GM12878 (cell line): ENCODE measurements at regions not wholly inside any gene's neighbourhood (a gene's known extent, or its start where the extent isn't known, plus 50 kb on each side); places are given as distances from the start of the nearest gene placed in this dataset.

Experiments used
- ATAC-seq: fragments of 200-7000 bp; cut with Tn5 transposase; 3 replicates; pipeline ENCODE4 v1.9.1; 2020; ENCODE audit warnings: mild to moderate bottlenecking, moderate library complexity
- BruUV-seq: library from RNA; stranded (reverse); fragments of 400-500 nt; replicated peaks from 2 replicates; lab custom pipeline; 2021; lab: Mats Ljungman, UMichigan
- CTCF ChIA-PET: fragments of 300-600 bp; sonication (Branson Sonifier 250); formaldehyde crosslinking; extraction: SDS; loops from one replicate; lab custom pipeline; 2021; ENCODE audit warnings: inconsistent platforms; lab: Yijun Ruan, JAX
- POLR2A ChIA-PET: fragments of 350-600 bp; formaldehyde crosslinking; extraction: SDS; loops from one replicate; lab custom pipeline; 2021; ENCODE audit warnings: inconsistent platforms; lab: Charles Lee
- RAD21 ChIA-PET: fragments of 300-600 bp; sonication (Branson Sonifier 250); formaldehyde crosslinking; loops from one replicate; lab custom pipeline; 2023; ENCODE audit warnings: antibody characterized with exemption; ENCODE audit not compliant: unreplicated experiment; lab: Charles Lee
- SMC1A ChIA-PET: fragments of 300-600 bp; sonication (Branson Sonifier 250); formaldehyde crosslinking; loops from one replicate; lab custom pipeline; 2023; ENCODE audit not compliant: unreplicated experiment, uncharacterized antibody; lab: Charles Lee
- DNase-seq: peaks from one replicate; pipeline ENCODE4 v3.0.0-alpha.2; 2011; ENCODE audit warnings: low read depth, low spot score
- FAIRE-seq: peaks from 3 replicates; lab custom pipeline; 2011; peaks lifted over from hg19 to GRCh38; lab: Jason Lieb, UNC
- H2AFZ ChIP-seq: 2 replicates; pipeline ENCODE4 v1.6.0; 2011; ENCODE audit warnings: low read depth, low read length, control low read depth; ENCODE audit not compliant: control insufficient read depth
- H3K27ac ChIP-seq: 2 replicates; pipeline ENCODE4 v1.5.1; 2011; ENCODE audit warnings: control low read depth; ENCODE audit not compliant: control insufficient read depth, insufficient read depth
- H3K27me3 ChIP-seq, 2 experiments: replicated peaks in 1 of 2; 2 replicates each; pipeline versions ENCODE4 v1.6.0 to v1.6.1; 2011; ENCODE audit warnings: low read length in 1 of 2; ENCODE audit not compliant: control insufficient read depth in 2 of 2, insufficient read depth in 2 of 2
- H3K36me3 ChIP-seq, 2 experiments: 2 replicates each; pipeline ENCODE4 v1.5.1; 2011; ENCODE audit warnings: low read length in 1 of 2; ENCODE audit not compliant: control insufficient read depth in 2 of 2, insufficient read depth in 2 of 2
- H3K4me1 ChIP-seq: 2 replicates; pipeline ENCODE4 v1.6.1; 2011; ENCODE audit warnings: mild to moderate bottlenecking, low read length, moderate library complexity, mixed read lengths; ENCODE audit not compliant: control insufficient read depth, insufficient read depth
- H3K4me2 ChIP-seq: 2 replicates; pipeline ENCODE4 v1.6.0; 2011; ENCODE audit warnings: control low read depth; ENCODE audit not compliant: control insufficient read depth, insufficient read depth
- H3K4me3 ChIP-seq: fragments of 200-600 bp; sonication (generic); 2 replicates; pipeline ENCODE4 v1.5.1; 2016
- H3K79me2 ChIP-seq: 2 replicates; pipeline ENCODE4 v1.6.0; 2011; ENCODE audit warnings: low read length; ENCODE audit not compliant: control insufficient read depth, insufficient read depth
- H3K9ac ChIP-seq: 2 replicates; pipeline ENCODE4 v1.8.0; 2011; ENCODE audit warnings: low read length, control low read depth, mixed read lengths; ENCODE audit not compliant: control insufficient read depth, insufficient read depth
- H3K9me3 ChIP-seq: replicated peaks from 3 replicates; pipeline ENCODE4 v1.5.1; 2011; ENCODE audit warnings: mild to moderate bottlenecking, low read length; ENCODE audit not compliant: control insufficient read depth, insufficient read depth
- H4K20me1 ChIP-seq: 2 replicates; pipeline ENCODE4 v1.6.0; 2011; ENCODE audit not compliant: control insufficient read depth, insufficient read depth
- CREB1 ChIP-seq: IDR thresholded peaks from 2 replicates; pipeline ENCODE4 v1.6.1; 2012; ENCODE audit warnings: low read depth, mild to moderate bottlenecking, inconsistent platforms
- IRF4 ChIP-seq: IDR thresholded peaks from 2 replicates; pipeline ENCODE4 v1.6.1; 2011; ENCODE audit warnings: low read depth, low read length
- JUNB ChIP-seq: IDR thresholded peaks from 2 replicates; pipeline ENCODE4 v1.6.1; 2016; ENCODE audit warnings: antibody characterized with exemption, mild to moderate bottlenecking
- MXI1 ChIP-seq: fragments of 150-350 bp; IDR thresholded peaks from 2 replicates; pipeline ENCODE4 v1.6.1; 2011; ENCODE audit warnings: low read depth, mild to moderate bottlenecking, inconsistent platforms, low read length, improper control_type of control experiment
- NR2C2 ChIP-seq: IDR thresholded peaks from 2 replicates; pipeline ENCODE4 v1.6.1; 2011; ENCODE audit warnings: borderline replicate concordance, low read depth; ENCODE audit not compliant: control insufficient read depth, insufficient read length
- RBBP5 ChIP-seq: fragments of 200-600 bp; sonication (generic); conservative IDR thresholded peaks from 2 replicates; pipeline ENCODE4 v1.6.1; 2016
- RELA ChIP-seq: fragments of 450-650 bp; IDR thresholded peaks from 2 replicates; pipeline ENCODE4 v1.8.0; 2014; ENCODE audit warnings: borderline replicate concordance; ENCODE audit not compliant: partially characterized antibody
- REST ChIP-seq: IDR thresholded peaks from 2 replicates; pipeline ENCODE4 v1.6.1; 2012; ENCODE audit warnings: mild to moderate bottlenecking, low read depth, low read length
- ZNF217 ChIP-seq: fragments of 450-650 bp; IDR thresholded peaks from 2 replicates; pipeline ENCODE4 v1.6.1; 2017; ENCODE audit warnings: antibody characterized with exemption, mild to moderate bottlenecking
- WGBS: methylation state at CpG from one replicate; pipeline ENCODE4 v1.1.6; 2016; ENCODE audit warnings: low lambda C conversion rate; ENCODE audit not compliant: insufficient replicate concordance, insufficient coverage; ENCODE audit errors: missing lambda C conversion rate; 5-methylcytosine and 5-hydroxymethylcytosine counted together
- in situ Hi-C: fragments of 300-500 bp; cut with MboI; formaldehyde crosslinking; loops from 9 replicates; pipeline ENCODE4 v1.14.3; 2018; ENCODE audit warnings: mixed read lengths
- intact Hi-C: fragments of 100-400 bp; cut with micrococcal nuclease; formaldehyde crosslinking; loops from one replicate; pipeline ENCODE4 v1.14.2; 2022; ENCODE audit not compliant: unreplicated experiment
- TF ChIP-seq, protein P1 (sequence below): fragments of 450-650 bp; conservative IDR thresholded peaks from 2 replicates; pipeline ENCODE4 v1.6.1; 2017; ENCODE audit warnings: mild to moderate bottlenecking, moderate library complexity

GRCh38 chr21:35288238-35288637 lies 239.1 kb upstream of the RUNX1 start:
- in situ Hi-C loops, result no loop called here
- H3K27me3 ChIP-seq, result no peaks in the 10 kb centered on the region
- H4K20me1 ChIP-seq, result no peaks in the 10 kb centered on the region
- FAIRE-seq (no peak), DNase-seq (no peak), ATAC-seq (no peak)
- H3K4me1 ChIP-seq, result no peaks in the 10 kb centered on the region
- no TSS peak for BruUV-seq
- no peak for TF ChIP-seq REST
- TF ChIP-seq CREB1, result no peak
- TF ChIP-seq RELA, result no peak
- no peak for TF ChIP-seq IRF4
- TF ChIP-seq JUNB, result no peak
- no peak for TF ChIP-seq ZNF217
- TF ChIP-seq, protein P1, sequence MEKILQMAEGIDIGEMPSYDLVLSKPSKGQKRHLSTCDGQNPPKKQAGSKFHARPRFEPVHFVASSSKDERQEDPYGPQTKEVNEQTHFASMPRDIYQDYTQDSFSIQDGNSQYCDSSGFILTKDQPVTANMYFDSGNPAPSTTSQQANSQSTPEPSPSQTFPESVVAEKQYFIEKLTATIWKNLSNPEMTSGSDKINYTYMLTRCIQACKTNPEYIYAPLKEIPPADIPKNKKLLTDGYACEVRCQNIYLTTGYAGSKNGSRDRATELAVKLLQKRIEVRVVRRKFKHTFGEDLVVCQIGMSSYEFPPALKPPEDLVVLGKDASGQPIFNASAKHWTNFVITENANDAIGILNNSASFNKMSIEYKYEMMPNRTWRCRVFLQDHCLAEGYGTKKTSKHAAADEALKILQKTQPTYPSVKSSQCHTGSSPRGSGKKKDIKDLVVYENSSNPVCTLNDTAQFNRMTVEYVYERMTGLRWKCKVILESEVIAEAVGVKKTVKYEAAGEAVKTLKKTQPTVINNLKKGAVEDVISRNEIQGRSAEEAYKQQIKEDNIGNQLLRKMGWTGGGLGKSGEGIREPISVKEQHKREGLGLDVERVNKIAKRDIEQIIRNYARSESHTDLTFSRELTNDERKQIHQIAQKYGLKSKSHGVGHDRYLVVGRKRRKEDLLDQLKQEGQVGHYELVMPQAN, result no peak
- no peak for TF ChIP-seq NR2C2
- TF ChIP-seq RBBP5, result no peak
- no peak for TF ChIP-seq MXI1
- no peaks in the 10 kb centered on the region for H3K79me2 ChIP-seq
- intact Hi-C loops, result no loop called here
- ChIA-PET SMC1A (no interaction called here), POLR2A (no interaction called here), RAD21 (no interaction called here), CTCF (interaction anchor here (0.7 kb wide), 1 partner anchor 22 kb away, joined by 3 read pairs; no protein-coding TSS in a partner anchor)
- no peaks in the 10 kb centered on the region; the same call in 2 of the 3 replicates for H3K9me3 ChIP-seq
- WGBS, result 66% methylated on average over 2 of the region's 2 CpGs
- no peak overlapping the region for H3K27ac ChIP-seq
- no peak overlapping the region for H3K4me3 ChIP-seq
- no peak overlapping the region for H3K4me2 ChIP-seq
- no peak overlapping the region for H2AFZ ChIP-seq
- H3K9ac ChIP-seq, result no peak overlapping the region
- H3K36me3 ChIP-seq, result no peaks in the 10 kb centered on the region
